K562 (cell line): ENCODE measurements at regions not wholly inside any gene's neighbourhood (a gene's known extent, or its start where the extent isn't known, plus 50 kb on each side); places are given as distances from the start of the nearest gene placed in this dataset.

Experiments
- ATAC-seq: fragments of 200-7000 bp; cut with Tn5 transposase; 3 replicates; pipeline ENCODE4 v1.9.1; 2020; ENCODE audit warnings: moderate library complexity
- BruUV-seq: library from RNA; stranded (reverse); fragments of 400-500 nt; replicated peaks from 2 replicates; lab custom pipeline; 2021; lab: Mats Ljungman, UMichigan
- CTCF ChIA-PET: fragments of 300-600 bp; formaldehyde crosslinking; extraction: SDS; loops from one replicate; lab custom pipeline; 2021; ENCODE audit warnings: low intra/inter-chr PET ratio; lab: Yijun Ruan, JAX
- POLR2A ChIA-PET: fragments of 300-600, 350-650 bp; sonication (Branson Sonifier 250); formaldehyde crosslinking; extraction: SDS; loops from one replicate; lab custom pipeline; 2021; ENCODE audit warnings: antibody characterized with exemption, inconsistent platforms; lab: Yijun Ruan, JAX
- DNase-seq, 4 experiments: peaks; one replicate each; pipeline versions ENCODE4 v3.0.0 to v3.0.0-alpha.2; 2011 to 2018; ENCODE audit warnings: low spot score in 3 of 4, mixed read lengths in 3 of 4; ENCODE audit errors: extremely low read depth in 1 of 4
- FAIRE-seq: peaks from 2 replicates; lab custom pipeline; 2011; peaks lifted over from hg19 to GRCh38; lab: Jason Lieb, UNC
- H2AFZ ChIP-seq: 2 replicates; pipeline ENCODE4 v1.6.0; 2011; ENCODE audit warnings: low read depth, low read length, control low read depth, inconsistent platforms
- H3K27ac ChIP-seq: fragments of 200-600 bp; 3 replicates; pipeline ENCODE4 v1.8.0; 2011; ENCODE audit warnings: low read depth, mild to moderate bottlenecking, control low read depth, inconsistent platforms, low read length, moderate library complexity, mixed read lengths; ENCODE audit errors: extremely low read depth
- H3K27me3 ChIP-seq, 2 experiments: fragments of 300-600 bp in 1 of 2; 2 replicates in 1 of 2; 3 replicates in 1 of 2; pipeline versions ENCODE4 v1.6.0 to v1.8.0; 2011; ENCODE audit warnings: inconsistent platforms in 2 of 2, low read length in 2 of 2, mild to moderate bottlenecking in 1 of 2, mixed read lengths in 1 of 2, moderate library complexity in 1 of 2; ENCODE audit not compliant: control insufficient read depth in 2 of 2, insufficient read depth in 2 of 2
- H3K36me3 ChIP-seq: fragments of 300-600 bp; 3 replicates; pipeline ENCODE4 v1.8.0; 2011; ENCODE audit warnings: mild to moderate bottlenecking, low read length, inconsistent platforms; ENCODE audit not compliant: control insufficient read depth, insufficient read depth
- H3K4me1 ChIP-seq, 2 experiments: fragments of 200-600 bp in 1 of 2; replicated peaks in 1 of 2; 2 replicates in 1 of 2; 3 replicates in 1 of 2; pipeline versions ENCODE4 v1.5.1 to v1.8.0; 2011; ENCODE audit warnings: inconsistent platforms in 2 of 2, low read length in 2 of 2, mild to moderate bottlenecking in 1 of 2, mixed read lengths in 1 of 2, moderate library complexity in 1 of 2; ENCODE audit not compliant: control insufficient read depth in 2 of 2, insufficient read depth in 2 of 2
- H3K4me2 ChIP-seq: 2 replicates; pipeline ENCODE4 v1.6.1; 2011; ENCODE audit warnings: low read length, control low read depth, inconsistent platforms, mixed read lengths; ENCODE audit not compliant: insufficient read depth
- H3K4me3 ChIP-seq: fragments of 200-600 bp; sonication (generic), shearing (Covaris generic); 2 replicates; pipeline ENCODE4 v1.5.1; 2016; ENCODE audit warnings: control low read depth, inconsistent platforms
- H3K79me2 ChIP-seq: fragments of 200-600 bp; 3 replicates; pipeline ENCODE4 v1.8.0; 2011; ENCODE audit warnings: low read length, inconsistent platforms; ENCODE audit not compliant: control insufficient read depth, insufficient read depth
- H3K9ac ChIP-seq, 2 experiments: 2 replicates each; pipeline versions ENCODE4 v1.6.0 to v1.6.1; 2011; ENCODE audit warnings: low read depth in 2 of 2, low read length in 2 of 2, control low read depth in 1 of 2, inconsistent platforms in 1 of 2, mild to moderate bottlenecking in 1 of 2, mixed read lengths in 1 of 2; ENCODE audit not compliant: insufficient read depth in 1 of 2
- H3K9me1 ChIP-seq: one replicate; pipeline ENCODE4 v1.6.0; 2011; ENCODE audit warnings: inconsistent platforms, mild to moderate bottlenecking, low read length, moderate library complexity; ENCODE audit not compliant: control insufficient read depth, insufficient read depth
- H3K9me3 ChIP-seq: replicated peaks from 2 replicates; pipeline ENCODE4 v1.5.1; 2011; ENCODE audit warnings: low read depth, low read length, inconsistent platforms; ENCODE audit not compliant: control insufficient read depth, insufficient read depth
- H4K20me1 ChIP-seq: replicated peaks from 2 replicates; pipeline ENCODE4 v1.6.1; 2011; ENCODE audit warnings: low read length, inconsistent platforms, mixed read lengths; ENCODE audit not compliant: control insufficient read depth, insufficient read depth
- ATF1 ChIP-seq, 2 experiments: fragments of 450-650 bp in 1 of 2; IDR thresholded peaks; 2 replicates each; pipeline ENCODE4 v1.6.1; 2016; ENCODE audit warnings: missing compliant biosample characterization in 1 of 2, missing genetic modification characterization in 1 of 2
- CHCHD3 ChIP-seq: fragments of 250-450 bp; sonication (Bioruptor Pico); IDR thresholded peaks from 2 replicates; pipeline ENCODE4 v2.1.2; 2022; ENCODE audit warnings: mild to moderate bottlenecking
- GATA2 ChIP-seq: sonication (generic); formaldehyde crosslinking; IDR thresholded peaks from 2 replicates; pipeline ENCODE4 v1.4.0; 2020; ENCODE audit warnings: mild to moderate bottlenecking, missing genetic modification reagents
- LCOR ChIP-seq: sonication (generic); formaldehyde crosslinking; IDR thresholded peaks from 2 replicates; pipeline ENCODE4 v1.8.0; 2022; ENCODE audit warnings: mild to moderate bottlenecking, missing genetic modification reagents
- MCM2 ChIP-seq: fragments of 450-650 bp; IDR thresholded peaks from 2 replicates; pipeline ENCODE4 v1.6.1; 2017; ENCODE audit warnings: low read depth, mild to moderate bottlenecking
- STAT6 ChIP-seq: sonication (generic); formaldehyde crosslinking; IDR thresholded peaks from 2 replicates; pipeline ENCODE4 v1.8.1; 2023; ENCODE audit warnings: mild to moderate bottlenecking, missing genetic modification reagents
- ZMIZ1 ChIP-seq, 2 experiments: fragments of 150-350 bp in 1 of 2; IDR thresholded peaks; 2 replicates each; pipeline ENCODE4 v1.6.1; 2012 to 2016; ENCODE audit warnings: low read depth in 2 of 2, low read length in 2 of 2, mild to moderate bottlenecking in 1 of 2, moderate library complexity in 1 of 2
- ZNF175 ChIP-seq: fragments of 200-800 bp; sonication (Bioruptor generic); IDR thresholded peaks from 2 replicates; pipeline ENCODE4 v1.6.1; 2016; ENCODE audit warnings: low read depth, mild to moderate bottlenecking, missing genetic modification characterization, missing compliant biosample characterization
- ZNF589 ChIP-seq: fragments of 200-800 bp; sonication (Bioruptor generic); IDR thresholded peaks from 2 replicates; pipeline ENCODE4 v1.6.1; 2016; ENCODE audit warnings: low read depth, missing genetic modification characterization, missing compliant biosample characterization
- WGBS: fragments of 100-300 bp; shearing (Covaris generic); methylation state at CpG from one replicate; pipeline ENCODE4 v1.1.6; 2016; ENCODE audit warnings: low coverage, mixed read lengths; ENCODE audit not compliant: insufficient coverage; ENCODE audit errors: missing lambda C conversion rate; 5-methylcytosine and 5-hydroxymethylcytosine counted together
- in situ Hi-C: fragments of 300-500 bp; cut with MboI; formaldehyde crosslinking; loops from 4 replicates; pipeline ENCODE4 v1.15.0; 2018; ENCODE audit warnings: inconsistent platforms, mixed read lengths
- intact Hi-C: fragments of 100-400 bp; cut with micrococcal nuclease; formaldehyde crosslinking; loops from 2 replicates; pipeline ENCODE4 v1.14.2; 2022

GRCh38 chr6:22413681-22414311, 117.0 kb upstream of the PRL start (continued):
- TF ChIP-seq ZMIZ1 (IDR thresholded peaks at IDR 0.05; ENCODE audit: low read depth in 2 of 2, low read length in 2 of 2) (no peak), LCOR (no peak)

GRCh38 chr6:22418714-22419113, 121.9 kb upstream of the PRL start:
- H4K20me1 ChIP-seq = no peaks in the 10 kb centered on the region
- no peaks in the 10 kb centered on the region for H3K27me3 ChIP-seq
- ATAC-seq = no peak
- no TSS peak for BruUV-seq
- H2AFZ ChIP-seq = no peak overlapping the region
- no peaks in the 10 kb centered on the region for H3K36me3 ChIP-seq
- intact Hi-C loops (no loop called here), in situ Hi-C loops (no loop called here)
- no peak overlapping the region for H3K27ac ChIP-seq
- H3K9me3 ChIP-seq = no peaks in the 10 kb centered on the region
- ChIA-PET CTCF (no interaction called here), POLR2A (no interaction called here)
- H3K9ac ChIP-seq = no peak overlapping the region
- H3K4me2 ChIP-seq = no peak overlapping the region
- no peak for FAIRE-seq
- H3K79me2 ChIP-seq = no peaks in the 10 kb centered on the region
- H3K9me1 ChIP-seq = no peaks in the 10 kb centered on the region
- H3K4me1 ChIP-seq = no peaks in the 10 kb centered on the region
- 0% methylated on average over 1 of the region's 1 CpG for WGBS
- no peak for TF ChIP-seq CHCHD3 (CRISPR knock-in tag)
- no peak for TF ChIP-seq STAT6 (CRISPR knock-in tag)
- TF ChIP-seq ZNF175 = no peak
- TF ChIP-seq MCM2 = no peak
- TF ChIP-seq ZNF589 (CRISPR knock-in tag) = no peak
- no peak for TF ChIP-seq ATF1 (CRISPR knock-in tag; IDR thresholded peaks at IDR 0.05)
- TF ChIP-seq ATF1 (tag; IDR thresholded peaks at IDR 0.05) = no peak
- TF ChIP-seq GATA2 (CRISPR knock-in tag) = no peak
- no peak for DNase-seq
- H3K4me3 ChIP-seq = no peak overlapping the region
